NCI-H1436 treated with DMSO at 0.1 percent for 48 hours (cell line): ENCODE measurements at regions not wholly inside any gene's neighbourhood (a gene's known extent, or its start where the extent isn't known, plus 50 kb on each side); places are given as distances from the start of the nearest gene placed in this dataset.
A peak's percentile ranks its signal among the peaks of the same experiment; 100 is the strongest.
"Not testable (repeated sequence)": the region's sequence is repeated elsewhere in the genome, so short reads cannot be mapped to it uniquely, and the experiment has no call there.

ENCODE experiments used
- DNase-seq: peaks from one replicate; lab custom pipeline; 2025; lab: John Stamatoyannopoulos, UW

- DNase-seq, result no peak
Measured at GRCh38 chr3:174540116-174540908, 318.8 kb upstream of the NAALADL2 start.

- no peak for DNase-seq
Measured at GRCh38 chr3:174541708-174542315, 317.3 kb upstream of the NAALADL2 start.

- DNase-seq, result no peak
Measured at GRCh38 chr3:174547801-174548435, 311.2 kb upstream of the NAALADL2 start.

GRCh38 chr3:174548841-174549623, 310.1 kb upstream of the NAALADL2 start:
- DNase-seq, result no peak

GRCh38 chr3:174581558-174581957, 277.6 kb upstream of the NAALADL2 start:
- DNase-seq, result no peak

GRCh38 chr3:174583396-174583795, 275.7 kb upstream of the NAALADL2 start:
- peak; percentile 80 for DNase-seq

GRCh38 chr3:174587137-174587536, 272.0 kb upstream of the NAALADL2 start:
- DNase-seq, result not testable (repeated sequence)

- DNase-seq, result no peak
Measured at GRCh38 chr3:174596447-174596982, 262.6 kb upstream of the NAALADL2 start.

GRCh38 chr3:174598885-174599439, 260.2 kb upstream of the NAALADL2 start:
- DNase-seq, result no peak

GRCh38 chr3:174613173-174613572, 246.0 kb upstream of the NAALADL2 start:
- no peak for DNase-seq

GRCh38 chr3:174614036-174614435, 245.1 kb upstream of the NAALADL2 start:
- DNase-seq, result peak; percentile 43

- no peak for DNase-seq
Measured at GRCh38 chr3:174618368-174619080, 240.6 kb upstream of the NAALADL2 start.

GRCh38 chr3:174619239-174619638, 239.9 kb upstream of the NAALADL2 start:
- DNase-seq, result no peak

- no peak for DNase-seq
Measured at GRCh38 chr3:174620138-174620537, 239.0 kb upstream of the NAALADL2 start.

GRCh38 chr3:174620855-174621472, 238.2 kb upstream of the NAALADL2 start:
- no peak for DNase-seq

- DNase-seq, result no peak
Measured at GRCh38 chr3:174633342-174633741, 225.8 kb upstream of the NAALADL2 start.

- DNase-seq, result no peak
Measured at GRCh38 chr3:174636451-174636850, 222.7 kb upstream of the NAALADL2 start.

GRCh38 chr3:174639406-174639805, 219.7 kb upstream of the NAALADL2 start:
- no peak for DNase-seq

- DNase-seq, result no peak
Measured at GRCh38 chr3:174639970-174640369, 219.2 kb upstream of the NAALADL2 start.

GRCh38 chr3:174640932-174641331, 218.2 kb upstream of the NAALADL2 start:
- DNase-seq, result no peak

- DNase-seq, result no peak
Measured at GRCh38 chr3:174644287-174644686, 214.8 kb upstream of the NAALADL2 start.
